Small intestine (tissue), 7 donors: ENCODE measurements at regions not wholly inside any gene's neighbourhood (a gene's known extent, or its start where the extent isn't known, plus 50 kb on each side); places are given as distances from the start of the nearest gene placed in this dataset.
"Not testable (repeated sequence)": the region's sequence is repeated elsewhere in the genome, so short reads cannot be mapped to it uniquely, and the experiment has no call there.

ENCODE experiments used
- DNase-seq, 2 donors: peaks; one replicate each; pipeline versions ENCODE4 v3.0.0 to v3.0.0-alpha.2; 2013
- FAIRE-seq: peaks from 2 replicates; lab custom pipeline; 2012; peaks lifted over from hg19 to GRCh38; lab: Jason Lieb, UNC
- H3K27ac ChIP-seq, 3 donors: one replicate each; pipeline ENCODE4 v1.5.1; 2013; ENCODE audit warnings: low read length in 2 of 3, mild to moderate bottlenecking in 2 of 3, control low read depth in 1 of 3, inconsistent platforms in 1 of 3, low read depth in 1 of 3, moderate library complexity in 1 of 3
- H3K27me3 ChIP-seq, 3 donors: one replicate each; pipeline ENCODE4 v1.6.1; 2013; ENCODE audit warnings: low read length in 3 of 3, inconsistent platforms in 1 of 3; ENCODE audit not compliant: control insufficient read depth in 3 of 3, insufficient read depth in 3 of 3
- H3K36me3 ChIP-seq, 3 donors: one replicate each; pipeline ENCODE4 v1.6.1; 2013; ENCODE audit warnings: low read length in 3 of 3, inconsistent platforms in 1 of 3, low read depth in 1 of 3, mild to moderate bottlenecking in 1 of 3, moderate library complexity in 1 of 3; ENCODE audit not compliant: control insufficient read depth in 3 of 3, insufficient read depth in 2 of 3
- H3K4me1 ChIP-seq, 3 donors: one replicate each; pipeline ENCODE4 v1.6.1; 2013; ENCODE audit warnings: low read length in 2 of 3, inconsistent platforms in 1 of 3, low read depth in 1 of 3, mild to moderate bottlenecking in 1 of 3, moderate library complexity in 1 of 3; ENCODE audit not compliant: control insufficient read depth in 3 of 3, insufficient read depth in 2 of 3
- H3K4me3 ChIP-seq, 3 donors: one replicate each; pipeline ENCODE4 v1.5.1; 2013; ENCODE audit warnings: low read length in 3 of 3, control low read depth in 1 of 3, inconsistent platforms in 1 of 3, low read depth in 1 of 3, mild to moderate bottlenecking in 1 of 3, moderate library complexity in 1 of 3
- H3K9me3 ChIP-seq, 2 donors: one replicate each; pipeline ENCODE4 v1.6.1; 2013; ENCODE audit warnings: low read depth in 1 of 2, low read length in 1 of 2; ENCODE audit not compliant: control insufficient read depth in 2 of 2, insufficient read depth in 1 of 2
- WGBS, 3 donors: extraction: QIAGEN DNeasy Blood & Tissue Kit; methylation state at CpG; one replicate each; pipeline ENCODE4 v1.1.7; 2013; 5-methylcytosine and 5-hydroxymethylcytosine counted together
- donor health status: healthy with polysubstance abuse.
- donor health status: control.
- donor health status: control.
- donor health status: Bipolar disorder and iron deficiency.
- donor health status: healthy.

- FAIRE-seq, result no peak
- no peaks in the 10 kb centered on the region for H3K27me3 ChIP-seq
- H3K4me1 ChIP-seq, result no peaks in the 10 kb centered on the region
- no peak overlapping the region for H3K4me3 ChIP-seq
- H3K36me3 ChIP-seq, result no peaks in the 10 kb centered on the region
- H3K9me3 ChIP-seq, result peaks cover 2 to 28% of the 10 kb centered on the region in 2 donors
- H3K27ac ChIP-seq, result no peak overlapping the region
- 67 to 80% (median 76%) methylated on average over 2 of the region's 2 CpGs for WGBS, 3 donors
- DNase-seq, result no peak
Observed at GRCh38 chr15:95698951-95699350, 631.5 kb upstream of the NR2F2 start.

GRCh38 chr15:95699578-95699977 lies 630.9 kb upstream of the NR2F2 start:
- no peak for FAIRE-seq
- Histone ChIP-seq H3K36me3 (no peaks in the 10 kb centered on the region), H3K27me3 (no peaks in the 10 kb centered on the region), H3K4me1 (no peaks in the 10 kb centered on the region), H3K4me3 (no peak overlapping the region), H3K9me3 (peaks cover 2 to 28% of the 10 kb centered on the region in 2 donors), H3K27ac (no peak overlapping the region)
- WGBS, 3 donors, result 69 to 87% (median 80%) methylated on average over 2 of the region's 2 CpGs
- DNase-seq, result no peak

- not testable (repeated sequence) for H3K4me3 ChIP-seq, FAIRE-seq, H3K27ac ChIP-seq, DNase-seq, H3K27me3 ChIP-seq, H3K4me1 ChIP-seq, H3K36me3 ChIP-seq
- peaks cover 0 to 24% of the 10 kb centered on the region in 2 donors for H3K9me3 ChIP-seq
- 8 to 46% (median 13%) methylated on average over 1 of the region's 1 CpG for WGBS, 3 donors
Observed at GRCh38 chr15:95700692-95701091, 629.8 kb upstream of the NR2F2 start.

GRCh38 chr15:95701410-95701809 lies 629.1 kb upstream of the NR2F2 start:
- Histone ChIP-seq H3K4me3 (no peak overlapping the region), H3K9me3 (peaks cover 0 to 24% of the 10 kb centered on the region in 2 donors), H3K27ac (no peak overlapping the region), H3K4me1 (no peaks in the 10 kb centered on the region), H3K27me3 (no peaks in the 10 kb centered on the region), H3K36me3 (no peaks in the 10 kb centered on the region)
- 57 to 77% (median 62%) methylated on average over 1 of the region's 1 CpG for WGBS, 3 donors
- no peak for DNase-seq
- FAIRE-seq, result no peak

GRCh38 chr15:95709959-95710695 lies 620.4 kb upstream of the NR2F2 start:
- H3K4me3 ChIP-seq, result no peak overlapping the region
- 81 to 86% (median 85%) methylated on average over 9 of the region's 9 CpGs for whole genome bisulfite sequencing, 3 donors

GRCh38 chr15:95712785-95713184 lies 617.7 kb upstream of the NR2F2 start:
- FAIRE-seq, result no peak
- Histone ChIP-seq H3K36me3 (no peaks in the 10 kb centered on the region), H3K4me1 (no peaks in the 10 kb centered on the region), H3K27me3 (no peaks in the 10 kb centered on the region), H3K4me3 (no peak overlapping the region), H3K27ac (no peak overlapping the region), H3K9me3 (no peaks in the 10 kb centered on the region)
- DNase-seq, result no peak
- 45 to 53% (median 46%) methylated on average over 1 of the region's 1 CpG for WGBS, 3 donors

More at GRCh38 chr15:95709959-95710695, 620.4 kb upstream of the NR2F2 start:
- FAIRE-seq (no peak), DNase-seq (no peak)
- H3K4me1 ChIP-seq, result no peaks in the 10 kb centered on the region
- H3K27ac ChIP-seq, result no peak overlapping the region
- no peaks in the 10 kb centered on the region for H3K27me3 ChIP-seq
- no peaks in the 10 kb centered on the region for H3K36me3 ChIP-seq
- H3K9me3 ChIP-seq, result no peaks in the 10 kb centered on the region

- Histone ChIP-seq H3K9me3 (no peaks in the 10 kb centered on the region), H3K27ac (no peak overlapping the region)
Observed at GRCh38 chr15:95713324-95713723, 617.2 kb upstream of the NR2F2 start.

GRCh38 chr15:95715116-95715903 lies 615.2 kb upstream of the NR2F2 start:
- Histone ChIP-seq H3K27me3 (no peaks in the 10 kb centered on the region), H3K4me1 (no peaks in the 10 kb centered on the region), H3K4me3 (no peak overlapping the region), H3K36me3 (no peaks in the 10 kb centered on the region), H3K27ac (no peak overlapping the region), H3K9me3 (no peaks in the 10 kb centered on the region)
- 42 to 56% (median 51%) methylated on average over 3 of the region's 3 CpGs for WGBS, 3 donors
- FAIRE-seq, result no peak
- DNase-seq, result no peak

More at GRCh38 chr15:95713324-95713723, 617.2 kb upstream of the NR2F2 start:
- no peaks in the 10 kb centered on the region for H3K4me1 ChIP-seq
- no peak overlapping the region for H3K4me3 ChIP-seq
- FAIRE-seq (no peak), DNase-seq (no peak)
- no peaks in the 10 kb centered on the region for H3K36me3 ChIP-seq
- WGBS, 3 donors, result 52 to 74% (median 68%) methylated on average over 5 of the region's 5 CpGs
- H3K27me3 ChIP-seq, result no peaks in the 10 kb centered on the region
